CD14-positive monocyte (primary cell): ENCODE measurements at regions not wholly inside any gene's neighbourhood (a gene's known extent, or its start where the extent isn't known, plus 50 kb on each side); places are given as distances from the start of the nearest gene placed in this dataset.

Source experiments
- DNase-seq, 3 donors: peaks; one replicate each; pipeline ENCODE4 v3.0.0-alpha.2; 2011 to 2022
- H2AFZ ChIP-seq: 2 replicates; pipeline ENCODE4 v1.6.0; 2012; ENCODE audit warnings: mild to moderate bottlenecking, low read depth, low read length, inconsistent platforms; ENCODE audit not compliant: insufficient read depth, poor library complexity, severe bottlenecking
- H3K27ac ChIP-seq, 2 donors: 1 replicate in 1 of 2; 2 replicates in 1 of 2; pipeline ENCODE4 v1.5.1; 2012 to 2013; ENCODE audit warnings: low read length in 2 of 2, control low read depth in 1 of 2, inconsistent platforms in 1 of 2, low read depth in 1 of 2, mild to moderate bottlenecking in 1 of 2
- H3K27me3 ChIP-seq, 2 donors: one replicate each; pipeline versions ENCODE4 v1.6.0 to v1.6.1; 2011 to 2013; ENCODE audit warnings: low read length in 2 of 2; ENCODE audit not compliant: control insufficient read depth in 2 of 2, insufficient read depth in 2 of 2
- H3K36me3 ChIP-seq, 2 donors: replicated peaks in 1 of 2; 1 replicate in 1 of 2; 2 replicates in 1 of 2; pipeline versions ENCODE4 v1.5.1 to v1.6.1; 2012 to 2013; ENCODE audit warnings: low read length in 2 of 2, control low read depth in 1 of 2, inconsistent platforms in 1 of 2, mild to moderate bottlenecking in 1 of 2; ENCODE audit not compliant: insufficient read depth in 2 of 2, control insufficient read depth in 1 of 2
- H3K4me1 ChIP-seq, 2 donors: 1 replicate in 1 of 2; 2 replicates in 1 of 2; pipeline versions ENCODE4 v1.5.1 to v1.6.1; 2012 to 2013; ENCODE audit warnings: low read length in 2 of 2, control low read depth in 1 of 2, inconsistent platforms in 1 of 2, mild to moderate bottlenecking in 1 of 2, moderate library complexity in 1 of 2; ENCODE audit not compliant: insufficient read depth in 2 of 2, control insufficient read depth in 1 of 2
- H3K4me2 ChIP-seq: replicated peaks from 2 replicates; pipeline ENCODE3; 2012; ENCODE audit warnings: low read length, moderate library complexity, mild to moderate bottlenecking; ENCODE audit not compliant: poor library complexity, severe bottlenecking; ENCODE audit errors: extremely low read depth
- H3K4me3 ChIP-seq, 3 experiments: fragments of 200-600 bp in 1 of 3; sonication (generic) in 1 of 3; replicated peaks in 1 of 3; 1 replicate in 2 of 3; 2 replicates in 1 of 3; pipeline ENCODE4 v1.5.1; 2011 to 2013; ENCODE audit warnings: low read length in 3 of 3, mild to moderate bottlenecking in 3 of 3, control low read depth in 2 of 3, low read depth in 2 of 3, inconsistent platforms in 1 of 3, moderate library complexity in 1 of 3
- H3K79me2 ChIP-seq: 2 replicates; pipeline ENCODE4 v1.6.0; 2012; ENCODE audit warnings: mild to moderate bottlenecking, control low read depth, inconsistent platforms, low read length, moderate library complexity; ENCODE audit not compliant: insufficient read depth
- H3K9ac ChIP-seq: 2 replicates; pipeline ENCODE4 v1.6.0; 2017; ENCODE audit warnings: low read length, mild to moderate bottlenecking; ENCODE audit not compliant: insufficient read depth, poor library complexity, severe bottlenecking
- H3K9me3 ChIP-seq, 2 donors: replicated peaks in 1 of 2; 1 replicate in 1 of 2; 2 replicates in 1 of 2; pipeline versions ENCODE4 v1.5.1 to v1.6.1; 2012 to 2013; ENCODE audit warnings: low read length in 2 of 2, control low read depth in 1 of 2; ENCODE audit not compliant: control insufficient read depth in 1 of 2, insufficient read depth in 1 of 2
- H4K20me1 ChIP-seq: 2 replicates; pipeline ENCODE4 v1.6.0; 2012; ENCODE audit warnings: mild to moderate bottlenecking, low read length, control low read depth, moderate library complexity; ENCODE audit not compliant: insufficient read depth
- H3K27ac Mint-ChIP-seq, 7 donors: one replicate each; pipeline ENCODE4 v1.8.0; 2020; ENCODE audit warnings: mild to moderate bottlenecking in 7 of 7, mixed read lengths in 7 of 7, moderate library complexity in 6 of 7, inconsistent platforms in 2 of 7
- H3K27me3 Mint-ChIP-seq, 3 donors: one replicate each; pipeline ENCODE4 v1.8.0; 2021 to 2022; ENCODE audit warnings: low read depth in 3 of 3, mild to moderate bottlenecking in 3 of 3, mixed read lengths in 3 of 3, moderate library complexity in 3 of 3, inconsistent platforms in 1 of 3
- H3K36me3 Mint-ChIP-seq, 2 donors: one replicate each; pipeline ENCODE4 v1.8.0; 2020; ENCODE audit warnings: mixed read lengths in 2 of 2, inconsistent platforms in 1 of 2, mild to moderate bottlenecking in 1 of 2
- H3K4me1 Mint-ChIP-seq: one replicate; pipeline ENCODE4 v1.8.0; 2020; ENCODE audit warnings: mild to moderate bottlenecking, mixed read lengths
- H3K4me3 Mint-ChIP-seq, 2 donors: one replicate each; pipeline ENCODE4 v1.8.0; 2020; ENCODE audit warnings: mild to moderate bottlenecking in 2 of 2, mixed read lengths in 2 of 2, moderate library complexity in 1 of 2
- H3K9me3 Mint-ChIP-seq, 7 donors: one replicate each; pipeline ENCODE4 v1.8.0; 2020 to 2022; ENCODE audit warnings: mixed read lengths in 7 of 7, mild to moderate bottlenecking in 6 of 7, moderate library complexity in 6 of 7, inconsistent platforms in 2 of 7
- CTCF ChIP-seq: fragments of 200-600 bp; IDR thresholded peaks from one replicate; pipeline ENCODE4 v1.8.0; 2022; ENCODE audit warnings: antibody characterized with exemption, mild to moderate bottlenecking
- WGBS: methylation state at CpG from one replicate; pipeline ENCODE4 v1.1.5; 2013; ENCODE audit warnings: missing lambda C conversion rate; ENCODE audit not compliant: insufficient coverage; 5-methylcytosine and 5-hydroxymethylcytosine counted together
- intact Hi-C, 2 donors: fragments of 100-400 bp; cut with micrococcal nuclease; formaldehyde crosslinking; loops; one replicate each; pipeline versions ENCODE4 v1.15.0 to v1.15.1; 2023

DNA sequence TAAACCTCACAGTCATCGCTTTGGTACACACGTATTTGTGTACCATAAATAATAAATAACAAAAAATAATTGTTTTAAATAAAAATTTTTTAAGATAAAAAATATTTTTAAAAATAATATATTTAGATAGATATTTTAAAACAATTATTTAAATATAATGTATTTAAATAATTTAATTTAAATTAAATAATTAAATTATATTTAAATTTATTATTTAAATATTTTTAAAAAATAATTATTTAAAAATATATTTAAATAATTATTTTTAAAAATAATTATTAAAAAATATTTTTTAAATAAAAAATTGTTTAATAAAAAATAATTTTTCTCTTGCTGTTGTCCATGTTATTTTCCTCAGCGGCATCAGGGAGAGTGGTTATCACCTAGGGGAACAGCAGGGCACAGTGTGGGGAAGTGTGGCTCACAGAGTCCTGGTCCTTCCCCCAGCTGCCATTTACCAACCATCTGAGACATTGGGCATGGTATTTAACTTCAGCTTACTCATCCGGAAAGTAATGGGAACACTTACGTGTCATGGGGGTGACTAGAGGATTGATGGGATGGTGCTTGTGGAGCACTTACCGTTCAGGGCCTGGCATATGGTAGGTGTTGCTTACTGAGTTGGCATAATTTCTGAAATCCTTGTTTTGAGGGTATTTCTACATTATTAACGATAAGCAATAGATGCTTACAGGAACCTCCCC, 92.9 kb upstream of the TSPAN2 start:
- H3K27ac ChIP-seq, result no peak overlapping the region
- WGBS, result 100% methylated on average over 2 of the region's 7 CpGs
- no peaks in the 10 kb centered on the region for H3K9me3 ChIP-seq
- intact Hi-C loops, result no loop called here
- no peaks in the 10 kb centered on the region for H3K36me3 ChIP-seq
- H2AFZ ChIP-seq, result no peak overlapping the region
- no peak overlapping the region for H3K4me3 ChIP-seq
- H3K27ac Mint-ChIP-seq, result peak overlapping the region in 1 of 7 donors; percentile 50
- no peaks in the 10 kb centered on the region for H3K27me3 ChIP-seq
- no peaks in the 10 kb centered on the region for H4K20me1 ChIP-seq
- H3K4me1 Mint-ChIP-seq, result peaks cover 3% of the 10 kb centered on the region
- H3K4me1 ChIP-seq, result no peaks in the 10 kb centered on the region
- peaks cover 0 to 2% (median 0%) of the 10 kb centered on the region in 7 donors for H3K9me3 Mint-ChIP-seq
- TF ChIP-seq CTCF, result no peak
- H3K27me3 Mint-ChIP-seq, result peaks cover 3 to 8% (median 4%) of the 10 kb centered on the region in 3 donors
- no peak overlapping the region for H3K9ac ChIP-seq
- H3K79me2 ChIP-seq, result no peaks in the 10 kb centered on the region
- DNase-seq, result no peak
- no peak overlapping the region for H3K4me2 ChIP-seq
- no peaks in the 10 kb centered on the region for H3K36me3 Mint-ChIP-seq
- H3K4me3 Mint-ChIP-seq, result no peak overlapping the region

GRCh38 chr1:115181231-115181630, 91.9 kb upstream of the TSPAN2 start:
- Mint-ChIP-seq H3K27me3 (peaks cover 2 to 8% (median 4%) of the 10 kb centered on the region in 3 donors), H3K9me3 (no peaks in the 10 kb centered on the region)
- no CpG with 5 or more reads among the region's 4 CpGs for WGBS

More at GRCh38 chr1:115181231-115181630, 91.9 kb upstream of the TSPAN2 start:
- intact Hi-C loops, result no loop called here
- no peak overlapping the region for H3K27ac Mint-ChIP-seq
- no peaks in the 10 kb centered on the region for H3K36me3 ChIP-seq
- no peaks in the 10 kb centered on the region for H3K4me1 ChIP-seq
- H4K20me1 ChIP-seq, result no peaks in the 10 kb centered on the region
- no peak for TF ChIP-seq CTCF
- no peaks in the 10 kb centered on the region for H3K79me2 ChIP-seq
- H3K4me1 Mint-ChIP-seq, result peaks cover 3% of the 10 kb centered on the region
- no peak overlapping the region for H3K9ac ChIP-seq
- H3K4me3 ChIP-seq, result no peak overlapping the region
- H3K36me3 Mint-ChIP-seq, result no peaks in the 10 kb centered on the region
- no peaks in the 10 kb centered on the region for H3K27me3 ChIP-seq
- no peak overlapping the region for H2AFZ ChIP-seq
- no peak overlapping the region for H3K4me3 Mint-ChIP-seq
- H3K4me2 ChIP-seq, result no peak overlapping the region
- H3K9me3 ChIP-seq, result no peaks in the 10 kb centered on the region
- H3K27ac ChIP-seq, result no peak overlapping the region
- no peak for DNase-seq
